DMS 273 treated with DMSO at 0.1 percent for 48 hours (cell line): ENCODE measurements at regions not wholly inside any gene's neighbourhood (a gene's known extent, or its start where the extent isn't known, plus 50 kb on each side); places are given as distances from the start of the nearest gene placed in this dataset.
"Not testable (repeated sequence)": the region's sequence is repeated elsewhere in the genome, so short reads cannot be mapped to it uniquely, and the experiment has no call there.

Experiments used
- DNase-seq: peaks from one replicate; lab custom pipeline; 2025; lab: John Stamatoyannopoulos, UW

DNA sequence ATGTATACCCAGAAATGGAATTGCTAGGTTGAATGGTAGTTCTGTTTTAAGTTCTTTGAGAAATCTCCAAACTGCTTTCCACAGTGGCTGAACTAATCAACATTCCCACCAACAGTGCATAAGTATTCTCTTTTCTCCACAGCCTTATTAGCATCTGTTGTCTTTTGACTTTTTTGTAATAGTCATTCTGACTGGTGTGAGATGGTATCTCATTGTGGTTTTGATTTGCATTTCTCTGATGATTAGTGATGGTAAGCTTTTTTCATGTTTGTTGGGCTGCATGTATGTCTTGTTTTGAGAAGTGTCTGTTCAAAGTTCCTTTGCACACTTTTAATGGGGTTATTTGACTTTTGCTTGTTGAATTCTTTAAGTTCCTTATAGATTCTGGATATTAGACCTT is 52.4 kb upstream of the EHHADH start:
- DNase-seq: not testable (repeated sequence)

DNA sequence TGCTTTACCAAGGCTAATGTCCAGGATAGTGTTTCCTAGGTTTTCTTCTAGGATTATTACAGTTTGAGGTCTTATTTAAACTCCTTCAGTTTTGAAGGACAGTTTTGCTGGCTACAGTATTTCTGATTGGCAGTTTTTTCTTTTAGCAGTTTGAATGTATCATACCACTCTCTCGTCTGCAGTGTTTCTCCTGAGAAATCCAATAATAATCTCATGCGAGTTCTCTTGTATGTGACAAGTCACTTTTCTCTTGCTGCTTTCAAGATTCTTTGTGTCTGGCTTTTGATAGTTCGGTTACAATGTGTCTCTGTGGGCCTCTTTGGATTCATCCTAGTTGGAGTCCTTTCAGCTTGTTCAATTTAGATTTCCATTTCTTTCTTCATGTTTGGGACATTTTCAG is 53.0 kb upstream of the EHHADH start:
- no peak for DNase-seq

DNA sequence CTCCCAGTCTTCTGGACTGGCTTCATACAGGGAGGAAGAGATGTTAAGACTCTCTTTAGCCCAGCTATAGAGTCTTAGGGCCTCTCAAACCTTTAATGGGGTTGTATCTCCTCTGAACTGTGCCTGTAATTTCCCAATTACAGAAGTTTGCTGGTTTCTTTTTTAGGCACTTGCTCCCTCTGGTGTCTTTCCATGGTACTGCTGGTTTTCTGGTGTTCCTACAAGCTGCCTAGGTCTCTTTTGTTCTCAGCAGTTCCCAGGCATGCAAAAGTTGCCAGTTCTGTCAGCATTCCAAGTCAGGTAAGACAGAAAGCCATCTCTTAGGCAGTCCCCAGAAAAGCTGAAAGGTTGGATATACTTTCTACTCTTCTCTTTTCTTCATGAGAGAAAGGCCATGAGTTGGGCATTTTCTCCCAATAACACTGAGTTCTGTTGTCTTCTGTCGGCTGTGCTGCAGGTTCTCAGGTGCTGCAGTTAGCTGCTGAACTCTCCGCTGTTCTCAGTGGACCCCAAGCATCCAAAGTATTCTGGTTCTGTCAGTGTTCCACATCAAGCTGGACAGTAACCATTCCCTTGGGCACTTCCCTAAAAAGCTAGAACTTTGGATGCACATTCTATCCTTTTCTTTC is 54.4 kb upstream of the EHHADH start:
- peak; percentile 21 for DNase-seq

DNA sequence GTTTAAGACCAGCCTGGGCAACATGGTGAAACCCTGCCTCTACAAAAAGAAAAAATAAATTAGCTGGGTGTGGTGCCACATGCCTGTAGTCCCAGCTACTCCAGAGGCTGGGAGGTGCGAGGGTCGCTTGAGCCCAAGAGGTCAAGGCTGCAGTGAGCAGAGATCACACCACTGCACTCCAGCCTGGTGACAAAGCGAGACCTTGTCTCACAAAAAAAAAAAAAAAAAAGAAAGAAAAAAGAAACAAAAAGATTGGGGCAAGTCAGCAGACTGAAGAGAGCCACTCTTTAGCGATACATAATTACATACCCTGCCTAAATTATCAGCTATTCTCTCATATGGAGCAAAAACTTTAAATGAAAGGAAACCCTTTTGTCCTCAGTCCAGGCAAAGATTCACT is 53.6 kb upstream of the MAP3K13 start:
- no peak for DNase-seq

DNA sequence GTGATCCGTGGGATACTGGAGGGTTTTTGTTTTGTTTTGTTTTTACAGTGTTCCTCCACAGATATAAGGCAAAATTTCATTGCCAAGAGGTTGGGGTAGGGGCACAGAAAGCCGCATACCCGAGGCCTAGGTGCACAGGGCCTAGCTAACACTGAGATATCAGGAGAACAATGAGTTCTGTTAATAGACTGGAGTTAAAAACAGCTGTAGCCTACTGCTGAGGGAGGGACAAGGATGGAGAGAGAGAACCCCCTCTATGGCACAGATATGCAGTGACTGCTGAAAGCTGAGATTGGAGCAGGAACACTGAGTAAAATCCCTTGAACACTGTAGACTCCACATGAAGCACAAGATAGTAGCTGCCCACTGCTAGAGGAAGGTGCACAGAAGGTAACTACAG is 53.1 kb upstream of the MAP3K13 start:
- DNase-seq: no peak

DNA sequence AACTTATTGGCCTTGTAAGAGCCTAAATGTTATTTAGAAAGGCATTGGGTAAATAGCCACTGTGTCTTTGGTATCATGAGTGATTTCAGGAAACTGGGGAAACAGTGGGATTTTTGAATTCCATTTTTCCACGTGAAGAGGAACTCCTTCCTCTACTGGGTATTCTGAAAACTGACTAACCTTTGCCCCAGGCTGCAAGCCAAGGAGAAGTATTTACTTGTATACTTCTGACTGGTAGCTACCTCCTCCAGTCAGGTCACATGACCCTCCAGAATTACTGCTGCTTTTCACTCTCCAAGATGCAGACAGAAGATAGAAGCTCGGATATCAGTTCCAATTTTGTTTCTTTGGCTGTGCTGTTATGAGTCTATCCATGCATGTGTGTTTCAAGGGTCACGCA is 50.9 kb upstream of the MAP3K13 start:
- DNase-seq: no peak
